ENCODE measurements at regions not wholly inside any gene's neighbourhood (a gene's known extent, or its start where the extent isn't known, plus 50 kb on each side); places are given as distances from the start of the nearest gene placed in this dataset.
A peak's percentile ranks its signal among the peaks of the same experiment; 100 is the strongest.

DNA sequence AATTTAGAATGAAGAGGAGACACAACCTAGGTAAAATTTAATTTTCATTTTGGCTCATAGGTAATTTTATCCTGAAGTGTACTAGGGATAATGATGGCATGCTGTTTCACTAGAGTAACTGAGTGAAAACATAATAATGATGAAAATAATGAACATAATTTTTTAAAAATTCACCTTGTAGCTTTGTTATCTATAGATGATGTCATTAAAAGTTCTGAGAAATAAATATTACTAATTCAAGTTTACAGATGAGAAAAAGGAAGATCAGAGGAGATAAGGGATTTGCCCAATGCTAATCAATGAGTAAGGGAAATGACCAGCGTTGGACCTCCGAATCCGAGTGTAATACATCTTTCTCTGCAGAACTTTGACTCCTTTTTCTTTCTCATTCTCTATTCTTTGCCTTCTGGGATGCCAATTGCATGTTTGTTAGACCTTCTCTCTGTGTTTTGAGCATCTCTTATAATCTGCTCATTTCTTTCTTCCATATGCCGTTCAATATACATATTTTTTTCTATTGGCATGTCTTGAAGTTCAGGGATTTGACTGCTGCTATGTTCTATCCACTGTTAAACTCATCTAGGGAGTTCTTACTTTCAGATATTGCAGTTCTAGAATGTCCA is 186.5 kb downstream of the SNX19 start:
- H3K36me3 ChIP-seq (ENCODE audit: control insufficient read depth in 1 of 2, insufficient read depth in 2 of 2, low read depth in 1 of 2, low read length in 2 of 2): no peaks in the 10 kb centered on the region
- 98% methylated on average over 3 of the region's 4 CpGs for WGBS
- no peak overlapping the region for H2AK5ac ChIP-seq (ENCODE audit: low read length, severe bottlenecking)
- H2BK120ac ChIP-seq (ENCODE audit: low read depth, low read length): no peak overlapping the region
- H2BK12ac ChIP-seq (ENCODE audit: low read length in 2 of 2): no peak overlapping the region
- H4K8ac ChIP-seq (ENCODE audit: low read length): no peak overlapping the region
- no peak overlapping the region for H3K14ac ChIP-seq (ENCODE audit: low read length in 2 of 2)
- peaks cover 16% of the 10 kb centered on the region for H3K4me1 ChIP-seq (ENCODE audit: control insufficient read depth, insufficient read depth, low read depth, low read length)
- peaks cover 0 to 3% of the 10 kb centered on the region in 2 experiments for H3K27me3 ChIP-seq (ENCODE audit: control insufficient read depth in 1 of 2, insufficient read depth in 1 of 2, low read length in 2 of 2)
- no peak overlapping the region for H2BK15ac ChIP-seq (ENCODE audit: low read depth, poor library complexity, severe bottlenecking)
- H3K23ac ChIP-seq (ENCODE audit: low read length in 2 of 2): no peak overlapping the region
- no peak overlapping the region for H4K91ac ChIP-seq (ENCODE audit: low read length)
- H3K9ac ChIP-seq (ENCODE audit: low read length): no peak overlapping the region
- H2AFZ ChIP-seq (ENCODE audit: low read depth, low read length): no peak overlapping the region
- H3K27ac ChIP-seq (ENCODE audit: low read length, poor library complexity, severe bottlenecking): no peak overlapping the region
- no peak for DNase-seq
- H3K9me3 ChIP-seq (ENCODE audit: control insufficient read depth, low read length): peaks cover 35% of the 10 kb centered on the region
- H3K4me2 ChIP-seq (ENCODE audit: low read length, poor library complexity, severe bottlenecking): no peak overlapping the region
- H3K4me3 ChIP-seq (ENCODE audit: insufficient read depth in 1 of 2, low read depth in 1 of 2, low read length in 2 of 2): no peak overlapping the region
- no peak overlapping the region for H2BK5ac ChIP-seq (ENCODE audit: low read depth, low read length, poor library complexity, severe bottlenecking)
- no peak overlapping the region for H3K18ac ChIP-seq (ENCODE audit: low read depth in 1 of 2, low read length in 2 of 2)
- H3K79me1 ChIP-seq (replicated peaks; ENCODE audit: low read length, poor library complexity, severe bottlenecking): no peaks in the 10 kb centered on the region
- no peak overlapping the region for H3K4ac ChIP-seq (ENCODE audit: low read depth in 1 of 2, low read length in 2 of 2)

DNA sequence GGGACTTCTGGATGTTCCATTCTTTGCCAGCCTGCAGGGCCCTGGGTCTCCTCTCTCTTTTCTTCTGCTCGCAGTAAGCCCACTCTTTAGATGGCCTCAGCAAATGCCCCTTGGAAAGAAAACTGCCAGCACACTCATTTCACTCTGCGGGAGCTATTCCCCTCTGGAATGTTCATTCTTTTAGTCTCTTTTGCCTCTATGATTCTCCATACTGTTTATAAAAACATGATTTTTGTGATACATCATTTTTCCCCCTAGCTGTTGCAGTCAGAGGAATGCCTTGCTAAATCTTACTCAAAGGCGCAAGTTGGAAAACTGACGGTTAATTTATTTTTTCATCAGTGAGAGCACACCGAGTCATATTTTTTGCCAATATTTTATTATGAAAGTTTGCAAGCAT is 184.9 kb downstream of the SNX19 start:
- H3K18ac ChIP-seq (ENCODE audit: low read depth in 1 of 2, low read length in 2 of 2): no peak overlapping the region
- peaks cover 0 to 3% of the 10 kb centered on the region in 2 experiments for H3K36me3 ChIP-seq (ENCODE audit: control insufficient read depth in 1 of 2, insufficient read depth in 2 of 2, low read depth in 1 of 2, low read length in 2 of 2)
- no peak overlapping the region for H4K8ac ChIP-seq (ENCODE audit: low read length)
- no peaks in the 10 kb centered on the region for H3K79me1 ChIP-seq (replicated peaks; ENCODE audit: low read length, poor library complexity, severe bottlenecking)
- no peak overlapping the region for H2BK15ac ChIP-seq (ENCODE audit: low read depth, poor library complexity, severe bottlenecking)
- no peak overlapping the region for H4K91ac ChIP-seq (ENCODE audit: low read length)
- H3K23ac ChIP-seq (ENCODE audit: low read length in 2 of 2): no peak overlapping the region
- no peak for DNase-seq
- H3K9ac ChIP-seq (ENCODE audit: low read length): no peak overlapping the region
- H3K4me2 ChIP-seq (ENCODE audit: low read length, poor library complexity, severe bottlenecking): no peak overlapping the region
- peaks cover 41% of the 10 kb centered on the region for H3K9me3 ChIP-seq (ENCODE audit: control insufficient read depth, low read length)
- no peak overlapping the region for H2BK120ac ChIP-seq (ENCODE audit: low read depth, low read length)
- H2BK5ac ChIP-seq (ENCODE audit: low read depth, low read length, poor library complexity, severe bottlenecking): no peak overlapping the region
- no peak overlapping the region for H2AK5ac ChIP-seq (ENCODE audit: low read length, severe bottlenecking)
- no peak overlapping the region for H3K27ac ChIP-seq (ENCODE audit: low read length, poor library complexity, severe bottlenecking)
- H2AFZ ChIP-seq (ENCODE audit: low read depth, low read length): no peak overlapping the region
- WGBS: 97% methylated on average over 4 of the region's 5 CpGs
- no peak overlapping the region for H3K4me3 ChIP-seq (ENCODE audit: insufficient read depth in 1 of 2, low read depth in 1 of 2, low read length in 2 of 2)
- H3K4me1 ChIP-seq (ENCODE audit: control insufficient read depth, insufficient read depth, low read depth, low read length): peaks cover 9% of the 10 kb centered on the region
- no peak overlapping the region for H3K4ac ChIP-seq (ENCODE audit: low read depth in 1 of 2, low read length in 2 of 2)
- H3K14ac ChIP-seq (ENCODE audit: low read length in 2 of 2): no peak overlapping the region
- H3K27me3 ChIP-seq (ENCODE audit: control insufficient read depth in 1 of 2, insufficient read depth in 1 of 2, low read length in 2 of 2): peaks cover 0 to 3% of the 10 kb centered on the region in 2 experiments
- H2BK12ac ChIP-seq (ENCODE audit: low read length in 2 of 2): no peak overlapping the region

DNA sequence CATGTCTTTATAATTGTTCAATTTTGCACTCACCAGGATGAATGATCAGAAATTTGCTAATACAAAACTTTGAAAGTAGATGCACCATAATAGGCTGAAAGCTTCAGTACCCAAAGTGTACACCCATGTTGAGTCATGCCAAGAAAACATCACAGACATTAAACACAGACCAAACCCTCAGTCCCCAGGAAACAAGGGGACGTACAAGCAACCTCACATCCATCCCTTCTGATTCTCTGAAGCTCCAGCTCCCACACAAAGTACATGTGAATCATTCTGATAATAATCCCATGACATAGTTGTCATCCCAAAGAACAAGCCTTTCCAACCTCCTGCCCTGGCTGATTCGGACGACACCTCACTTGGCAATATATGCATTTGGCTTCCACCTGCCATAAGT is 183.8 kb downstream of the SNX19 start:
- Histone ChIP-seq H2BK5ac (ENCODE audit: low read depth, low read length, poor library complexity, severe bottlenecking) (no peak overlapping the region), H3K14ac (ENCODE audit: low read length in 2 of 2) (no peak overlapping the region), H3K27me3 (ENCODE audit: control insufficient read depth in 1 of 2, insufficient read depth in 1 of 2, low read length in 2 of 2) (peaks cover 0 to 3% of the 10 kb centered on the region in 2 experiments), H3K4me3 (ENCODE audit: insufficient read depth in 1 of 2, low read depth in 1 of 2, low read length in 2 of 2) (no peak overlapping the region), H3K4ac (ENCODE audit: low read depth in 1 of 2, low read length in 2 of 2) (no peak overlapping the region), H2BK12ac (ENCODE audit: low read length in 2 of 2) (no peak overlapping the region), H4K91ac (ENCODE audit: low read length) (no peak overlapping the region), H3K27ac (ENCODE audit: low read length, poor library complexity, severe bottlenecking) (no peak overlapping the region), H3K18ac (ENCODE audit: low read depth in 1 of 2, low read length in 2 of 2) (no peak overlapping the region), H3K9ac (ENCODE audit: low read length) (no peak overlapping the region), H4K8ac (ENCODE audit: low read length) (no peak overlapping the region), H3K36me3 (ENCODE audit: control insufficient read depth in 1 of 2, insufficient read depth in 2 of 2, low read depth in 1 of 2, low read length in 2 of 2) (peaks cover 0 to 3% of the 10 kb centered on the region in 2 experiments), H3K4me2 (ENCODE audit: low read length, poor library complexity, severe bottlenecking) (no peak overlapping the region), H2BK120ac (ENCODE audit: low read depth, low read length) (no peak overlapping the region), H2AFZ (ENCODE audit: low read depth, low read length) (no peak overlapping the region), H3K4me1 (ENCODE audit: control insufficient read depth, insufficient read depth, low read depth, low read length) (peaks cover 8% of the 10 kb centered on the region), H2BK15ac (ENCODE audit: low read depth, poor library complexity, severe bottlenecking) (no peak overlapping the region), H3K9me3 (ENCODE audit: control insufficient read depth, low read length) (peaks cover 41% of the 10 kb centered on the region), H2AK5ac (ENCODE audit: low read length, severe bottlenecking) (no peak overlapping the region), H3K23ac (ENCODE audit: low read length in 2 of 2) (no peak overlapping the region), H3K79me1 (replicated peaks; ENCODE audit: low read length, poor library complexity, severe bottlenecking) (no peaks in the 10 kb centered on the region)
- WGBS: 80% methylated on average over 3 of the region's 3 CpGs
- DNase-seq: no peak

DNA sequence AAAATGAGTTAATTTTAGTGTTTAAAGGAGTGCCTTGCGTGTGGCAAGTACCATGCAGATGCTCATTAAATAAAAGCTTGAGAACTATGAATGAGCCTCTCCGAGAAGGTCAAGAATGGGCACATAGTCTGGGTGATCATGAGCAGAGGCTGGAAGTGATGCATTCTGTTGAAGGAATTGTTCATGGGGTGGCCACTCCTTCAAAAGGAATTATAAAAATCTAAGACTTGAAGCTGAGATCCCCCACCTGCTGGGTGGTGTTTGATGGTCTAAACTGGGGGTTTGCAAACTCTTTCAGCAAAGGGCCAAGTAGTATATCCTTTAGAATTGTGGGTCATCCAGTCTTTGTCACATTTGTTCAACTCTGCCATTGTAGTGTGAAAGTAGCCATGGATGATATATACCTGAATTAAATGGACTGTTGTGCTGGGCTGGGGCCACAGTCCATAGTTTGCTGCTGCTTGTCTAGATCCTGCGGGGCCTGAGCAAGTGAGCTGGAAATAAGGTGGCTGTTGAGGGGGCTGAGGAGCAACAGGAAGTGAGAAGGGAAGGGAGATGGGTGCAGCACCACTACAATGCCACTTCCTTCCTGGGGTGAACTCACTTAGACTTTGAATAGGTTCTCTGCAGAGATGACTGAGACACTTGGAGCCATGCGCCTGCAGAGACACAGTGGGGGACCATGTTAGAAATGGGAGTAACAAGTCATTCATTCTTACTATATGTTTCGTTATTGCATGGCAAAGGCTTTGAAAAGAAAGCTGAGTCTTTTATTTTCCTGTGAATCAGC is 179.0 kb downstream of the SNX19 start:
- Histone ChIP-seq H2BK120ac (ENCODE audit: low read depth, low read length) (no peak overlapping the region), H3K14ac (ENCODE audit: low read length in 2 of 2) (no peak overlapping the region), H2BK12ac (ENCODE audit: low read length in 2 of 2) (peak overlapping the region in 1 of 2 experiments; percentile 72), H3K27ac (ENCODE audit: low read length, poor library complexity, severe bottlenecking) (no peak overlapping the region), H3K9ac (ENCODE audit: low read length) (peak overlapping the region; percentile 72), H2BK15ac (ENCODE audit: low read depth, poor library complexity, severe bottlenecking) (no peak overlapping the region), H3K4me1 (ENCODE audit: control insufficient read depth, insufficient read depth, low read depth, low read length) (peaks cover 6% of the 10 kb centered on the region), H3K4ac (ENCODE audit: low read depth in 1 of 2, low read length in 2 of 2) (peak overlapping the region in 1 of 2 experiments; percentile 59), H3K4me2 (ENCODE audit: low read length, poor library complexity, severe bottlenecking) (no peak overlapping the region), H3K36me3 (ENCODE audit: control insufficient read depth in 1 of 2, insufficient read depth in 2 of 2, low read depth in 1 of 2, low read length in 2 of 2) (peaks cover 0 to 3% of the 10 kb centered on the region in 2 experiments), H2AFZ (ENCODE audit: low read depth, low read length) (no peak overlapping the region), H3K9me3 (ENCODE audit: control insufficient read depth, low read length) (peaks cover 53% of the 10 kb centered on the region), H3K18ac (ENCODE audit: low read depth in 1 of 2, low read length in 2 of 2) (peak overlapping the region in 1 of 2 experiments; percentile 80), H3K27me3 (ENCODE audit: control insufficient read depth in 1 of 2, insufficient read depth in 1 of 2, low read length in 2 of 2) (no peaks in the 10 kb centered on the region), H4K91ac (ENCODE audit: low read length) (no peak overlapping the region), H3K79me1 (replicated peaks; ENCODE audit: low read length, poor library complexity, severe bottlenecking) (no peaks in the 10 kb centered on the region), H3K23ac (ENCODE audit: low read length in 2 of 2) (no peak overlapping the region), H4K8ac (ENCODE audit: low read length) (peak overlapping the region; percentile 89), H3K4me3 (ENCODE audit: insufficient read depth in 1 of 2, low read depth in 1 of 2, low read length in 2 of 2) (no peak overlapping the region), H2AK5ac (ENCODE audit: low read length, severe bottlenecking) (no peak overlapping the region), H2BK5ac (ENCODE audit: low read depth, low read length, poor library complexity, severe bottlenecking) (no peak overlapping the region)
- DNase-seq: no peak
- 86% methylated on average over 5 of the region's 5 CpGs for WGBS
